Activated T-helper 2 cell treated with anti-CD3 and anti-CD28 coated beads, Interferon-gamma antibody, Interleukin-2, Interleukin-4, amounts not matched to agents 10 μg/mL and 5 μg/mL and 100 μg/mL, durations not matched to agents 14 hours and 24 hours and 36 hours (primary cell): ENCODE measurements at regions not wholly inside any gene's neighbourhood (a gene's known extent, or its start where the extent isn't known, plus 50 kb on each side); places are given as distances from the start of the nearest gene placed in this dataset.

Experiments used
- DNase-seq: peaks from one replicate; pipeline ENCODE4 v3.0.0; 2021; ENCODE audit warnings: low spot score
- H3K27ac Mint-ChIP-seq: one replicate; pipeline ENCODE4 v1.8.0; 2021; ENCODE audit warnings: mixed read lengths
- H3K27me3 Mint-ChIP-seq: one replicate; pipeline ENCODE4 v1.8.0; 2021; ENCODE audit warnings: low read depth, mixed read lengths
- H3K36me3 Mint-ChIP-seq: one replicate; pipeline ENCODE4 v1.8.0; 2021; ENCODE audit warnings: low read depth, mixed read lengths
- H3K4me1 Mint-ChIP-seq: one replicate; pipeline ENCODE4 v1.8.0; 2021; ENCODE audit warnings: low read depth, mixed read lengths
- H3K4me3 Mint-ChIP-seq: one replicate; pipeline ENCODE4 v1.8.0; 2021; ENCODE audit warnings: low read depth, mild to moderate bottlenecking, moderate library complexity, mixed read lengths
- H3K9me3 Mint-ChIP-seq: one replicate; pipeline ENCODE4 v1.8.0; 2021; ENCODE audit warnings: mixed read lengths
- intact Hi-C: fragments of 100-400 bp; cut with micrococcal nuclease; formaldehyde crosslinking; loops from one replicate; pipeline ENCODE4 v1.15.1; 2023

- H3K9me3 Mint-ChIP-seq: no peaks in the 10 kb centered on the region
- no peaks in the 10 kb centered on the region for H3K36me3 Mint-ChIP-seq
- H3K4me1 Mint-ChIP-seq: no peaks in the 10 kb centered on the region
- no peak for DNase-seq
- H3K4me3 Mint-ChIP-seq: no peak overlapping the region
- intact Hi-C loops: no loop called here
- H3K27ac Mint-ChIP-seq: no peak overlapping the region
- H3K27me3 Mint-ChIP-seq: peaks cover 2% of the 10 kb centered on the region
These were observed 172.5 kb upstream of the MGAT5 start for GRCh38 chr2:134081238-134081938.

GRCh38 chr2:134083548-134083947 is 170.3 kb upstream of the MGAT5 start:
- intact Hi-C loops: no loop called here
- Mint-ChIP-seq H3K9me3 (no peaks in the 10 kb centered on the region), H3K27me3 (peaks cover 2% of the 10 kb centered on the region), H3K27ac (no peak overlapping the region), H3K36me3 (no peaks in the 10 kb centered on the region), H3K4me3 (no peak overlapping the region), H3K4me1 (no peaks in the 10 kb centered on the region)
- no peak for DNase-seq

- Mint-ChIP-seq H3K4me3 (no peak overlapping the region), H3K27me3 (peaks cover 2% of the 10 kb centered on the region), H3K4me1 (no peaks in the 10 kb centered on the region), H3K9me3 (no peaks in the 10 kb centered on the region), H3K36me3 (no peaks in the 10 kb centered on the region), H3K27ac (no peak overlapping the region)
- DNase-seq: no peak
- intact Hi-C loops: no loop called here
These were observed 167.2 kb upstream of the MGAT5 start for GRCh38 chr2:134086594-134087219.

GRCh38 chr2:134087371-134087921 is 166.4 kb upstream of the MGAT5 start:
- Mint-ChIP-seq H3K9me3 (no peaks in the 10 kb centered on the region), H3K4me1 (no peaks in the 10 kb centered on the region), H3K27me3 (peaks cover 2% of the 10 kb centered on the region), H3K27ac (no peak overlapping the region), H3K36me3 (no peaks in the 10 kb centered on the region), H3K4me3 (no peak overlapping the region)
- DNase-seq: no peak
- intact Hi-C loops: no loop called here

- Mint-ChIP-seq H3K9me3 (no peaks in the 10 kb centered on the region), H3K4me1 (no peaks in the 10 kb centered on the region), H3K36me3 (no peaks in the 10 kb centered on the region), H3K27me3 (no peaks in the 10 kb centered on the region), H3K27ac (no peak overlapping the region), H3K4me3 (no peak overlapping the region)
- intact Hi-C loops: no loop called here
- DNase-seq: no peak
These were observed 164.4 kb upstream of the MGAT5 start for GRCh38 chr2:134089454-134089853.

DNA sequence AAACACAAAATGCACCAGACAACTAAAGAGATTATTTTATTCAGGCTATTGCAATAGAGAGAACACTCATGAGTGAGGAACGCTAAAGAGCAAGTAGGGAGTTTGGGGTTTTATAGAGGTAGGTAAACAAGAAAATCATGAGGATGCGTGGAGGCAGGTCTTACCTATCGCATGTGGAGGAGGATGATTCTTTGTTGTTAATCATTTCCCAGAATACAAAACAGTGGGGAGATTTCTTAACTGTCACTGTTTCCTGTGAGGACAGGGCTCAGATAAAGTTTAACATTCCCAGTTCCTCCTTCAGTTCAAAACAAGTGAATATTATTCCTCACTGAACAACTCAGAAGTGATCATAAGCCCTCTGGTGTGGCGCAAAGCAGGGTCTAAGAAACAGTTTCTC is 156.1 kb upstream of the MGAT5 start:
- H3K27me3 Mint-ChIP-seq: peaks cover 14% of the 10 kb centered on the region

DNA sequence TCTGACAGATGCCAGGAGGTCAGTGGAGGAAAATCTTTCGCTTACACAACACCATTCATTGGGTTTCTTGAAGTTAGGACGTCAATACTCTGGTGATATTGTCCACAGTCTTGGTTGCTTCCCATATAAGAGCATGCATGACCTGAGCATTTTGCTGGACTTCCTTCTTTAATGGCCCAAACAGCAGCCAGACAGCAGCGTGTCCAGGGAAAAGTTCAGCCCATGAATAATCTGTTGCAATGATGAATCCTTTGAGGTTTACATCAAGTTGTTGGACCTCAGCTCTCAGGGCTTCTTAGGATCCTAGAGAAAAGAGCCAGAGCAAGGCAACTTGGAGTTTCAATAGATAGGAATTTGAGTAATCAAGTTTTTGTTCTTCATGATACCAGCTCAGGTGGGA is 155.6 kb upstream of the MGAT5 start:
- peaks cover 14% of the 10 kb centered on the region for H3K27me3 Mint-ChIP-seq

More for the DNA sequence above, 156.1 kb upstream of the MGAT5 start:
- no peaks in the 10 kb centered on the region for H3K4me1 Mint-ChIP-seq
- peaks cover 4% of the 10 kb centered on the region for H3K9me3 Mint-ChIP-seq
- DNase-seq: no peak
- no peak overlapping the region for H3K4me3 Mint-ChIP-seq
- H3K36me3 Mint-ChIP-seq: no peaks in the 10 kb centered on the region
- H3K27ac Mint-ChIP-seq: no peak overlapping the region
- intact Hi-C loops: no loop called here

GRCh38 chr2:134099273-134099672 is 154.6 kb upstream of the MGAT5 start:
- Mint-ChIP-seq H3K36me3 (no peaks in the 10 kb centered on the region), H3K4me3 (no peak overlapping the region), H3K4me1 (no peaks in the 10 kb centered on the region), H3K9me3 (peaks cover 4% of the 10 kb centered on the region), H3K27ac (no peak overlapping the region), H3K27me3 (peaks cover 14% of the 10 kb centered on the region)
- no peak for DNase-seq
- intact Hi-C loops: no loop called here

More for the DNA sequence above, 155.6 kb upstream of the MGAT5 start:
- DNase-seq: no peak
- H3K4me3 Mint-ChIP-seq: no peak overlapping the region
- intact Hi-C loops: no loop called here
- H3K27ac Mint-ChIP-seq: no peak overlapping the region
- no peaks in the 10 kb centered on the region for H3K4me1 Mint-ChIP-seq
- no peaks in the 10 kb centered on the region for H3K36me3 Mint-ChIP-seq
- peaks cover 4% of the 10 kb centered on the region for H3K9me3 Mint-ChIP-seq

- H3K27ac Mint-ChIP-seq: no peak overlapping the region
These were observed 150.7 kb upstream of the MGAT5 start for GRCh38 chr2:134103196-134103595.

GRCh38 chr2:134104754-134105153 is 149.1 kb upstream of the MGAT5 start:
- DNase-seq: no peak
- Mint-ChIP-seq H3K27ac (no peak overlapping the region), H3K36me3 (no peaks in the 10 kb centered on the region), H3K4me3 (no peak overlapping the region), H3K9me3 (no peaks in the 10 kb centered on the region), H3K27me3 (peaks cover 10% of the 10 kb centered on the region), H3K4me1 (peaks cover 5% of the 10 kb centered on the region)
- intact Hi-C loops: no loop called here

More at GRCh38 chr2:134103196-134103595, 150.7 kb upstream of the MGAT5 start:
- intact Hi-C loops: no loop called here
- no peak for DNase-seq
- peaks cover 5% of the 10 kb centered on the region for H3K4me1 Mint-ChIP-seq
- H3K9me3 Mint-ChIP-seq: no peaks in the 10 kb centered on the region
- no peaks in the 10 kb centered on the region for H3K36me3 Mint-ChIP-seq
- H3K4me3 Mint-ChIP-seq: no peak overlapping the region
- H3K27me3 Mint-ChIP-seq: peaks cover 10% of the 10 kb centered on the region

- Mint-ChIP-seq H3K9me3 (peaks cover 3% of the 10 kb centered on the region), H3K4me1 (peaks cover 5% of the 10 kb centered on the region), H3K36me3 (no peaks in the 10 kb centered on the region), H3K27ac (no peak overlapping the region), H3K4me3 (no peak overlapping the region), H3K27me3 (peaks cover 5% of the 10 kb centered on the region)
- intact Hi-C loops: no loop called here
- no peak for DNase-seq
These were observed 146.5 kb upstream of the MGAT5 start for GRCh38 chr2:134107402-134107801.

- H3K9me3 Mint-ChIP-seq: peaks cover 3% of the 10 kb centered on the region
These were observed 145.8 kb upstream of the MGAT5 start for GRCh38 chr2:134108113-134108512.

GRCh38 chr2:134109246-134109645 is 144.6 kb upstream of the MGAT5 start:
- Mint-ChIP-seq H3K36me3 (no peaks in the 10 kb centered on the region), H3K4me1 (peaks cover 5% of the 10 kb centered on the region), H3K9me3 (peaks cover 3% of the 10 kb centered on the region), H3K27ac (no peak overlapping the region), H3K27me3 (peaks cover 16% of the 10 kb centered on the region), H3K4me3 (no peak overlapping the region)
- DNase-seq: no peak
- intact Hi-C loops: no loop called here

More at GRCh38 chr2:134108113-134108512, 145.8 kb upstream of the MGAT5 start:
- Mint-ChIP-seq H3K4me1 (peaks cover 5% of the 10 kb centered on the region), H3K27me3 (peaks cover 6% of the 10 kb centered on the region), H3K27ac (no peak overlapping the region), H3K4me3 (no peak overlapping the region), H3K36me3 (no peaks in the 10 kb centered on the region)
- intact Hi-C loops: no loop called here
- no peak for DNase-seq
